ENCODE measurements at regions not wholly inside any gene's neighbourhood (a gene's known extent, or its start where the extent isn't known, plus 50 kb on each side); places are given as distances from the start of the nearest gene placed in this dataset.

- H3K4me1 Mint-ChIP-seq: peaks cover 13% of the 10 kb centered on the region
- Histone ChIP-seq H3K4me1 (peaks cover 5% of the 10 kb centered on the region), H3F3A (ENCODE audit: low read depth) (no peaks in the 10 kb centered on the region), H3K9me3 (ENCODE audit: low read depth) (no peaks in the 10 kb centered on the region), H4K20me1 (ENCODE audit: low read depth) (no peaks in the 10 kb centered on the region), H3K27ac (no peak overlapping the region), H3K27me3 (no peaks in the 10 kb centered on the region), H3K79me2 (ENCODE audit: low read depth) (no peaks in the 10 kb centered on the region), H3K36me3 (no peaks in the 10 kb centered on the region), H3K4me3 (no peak overlapping the region), H3K4me2 (no peak overlapping the region), H3K9ac (no peak overlapping the region), H2AFZ (replicated peaks) (peak overlapping the region; percentile 21)
- peak overlapping the region; percentile 42 for H3K27ac Mint-ChIP-seq
- H3K9me3 Mint-ChIP-seq: peaks cover 3% of the 10 kb centered on the region
- H3K27me3 Mint-ChIP-seq (ENCODE audit: insufficient read depth, low read depth): no peaks in the 10 kb centered on the region
- no peak for TF ChIP-seq CTCF (IDR thresholded peaks at IDR 0.05)
- H3K36me3 Mint-ChIP-seq: no peaks in the 10 kb centered on the region
- H3K4me3 Mint-ChIP-seq: no peak overlapping the region
- peak; percentile 10 for DNase-seq (ENCODE audit: low spot score)
Observed at GRCh38 chr22:33971561-33971961, 51.3 kb upstream of the LARGE1 start.

GRCh38 chr22:33975841-33976240 lies 55.6 kb upstream of the LARGE1 start:
- Histone ChIP-seq H3K4me3 (no peak overlapping the region), H3K27me3 (no peaks in the 10 kb centered on the region), H3K4me1 (peaks cover 5% of the 10 kb centered on the region), H3K36me3 (no peaks in the 10 kb centered on the region), H3F3A (ENCODE audit: low read depth) (no peaks in the 10 kb centered on the region), H3K27ac (no peak overlapping the region), H4K20me1 (ENCODE audit: low read depth) (no peaks in the 10 kb centered on the region), H2AFZ (replicated peaks) (no peak overlapping the region), H3K79me2 (ENCODE audit: low read depth) (no peaks in the 10 kb centered on the region), H3K9ac (no peak overlapping the region), H3K9me3 (ENCODE audit: low read depth) (no peaks in the 10 kb centered on the region), H3K4me2 (no peak overlapping the region)
- Mint-ChIP-seq H3K4me3 (no peak overlapping the region), H3K27me3 (ENCODE audit: insufficient read depth, low read depth) (no peaks in the 10 kb centered on the region), H3K27ac (no peak overlapping the region), H3K36me3 (no peaks in the 10 kb centered on the region), H3K4me1 (peaks cover 10% of the 10 kb centered on the region), H3K9me3 (peaks cover 3% of the 10 kb centered on the region)
- TF ChIP-seq EZH2 (IDR thresholded peaks at IDR 0.05) (no peak), EZH2phosphoT487 (IDR thresholded peaks at IDR 0.05) (no peak), CTCF (IDR thresholded peaks at IDR 0.05) (no peak)
- no peak for DNase-seq (ENCODE audit: low spot score)

GRCh38 chr22:33983558-33983957 lies 63.3 kb upstream of the LARGE1 start:
- Histone ChIP-seq H3K79me2 (ENCODE audit: low read depth) (no peaks in the 10 kb centered on the region), H3K9me3 (ENCODE audit: low read depth) (no peaks in the 10 kb centered on the region), H3F3A (ENCODE audit: low read depth) (no peaks in the 10 kb centered on the region), H3K4me3 (no peak overlapping the region), H3K9ac (no peak overlapping the region), H3K4me1 (peaks cover 13% of the 10 kb centered on the region), H3K4me2 (no peak overlapping the region), H3K27me3 (no peaks in the 10 kb centered on the region), H3K36me3 (no peaks in the 10 kb centered on the region), H4K20me1 (ENCODE audit: low read depth) (no peaks in the 10 kb centered on the region), H3K27ac (no peak overlapping the region), H2AFZ (replicated peaks) (no peak overlapping the region)
- Mint-ChIP-seq H3K27me3 (ENCODE audit: insufficient read depth, low read depth) (peaks cover 5% of the 10 kb centered on the region), H3K36me3 (no peaks in the 10 kb centered on the region), H3K27ac (no peak overlapping the region), H3K9me3 (no peaks in the 10 kb centered on the region), H3K4me3 (no peak overlapping the region), H3K4me1 (peaks cover 12% of the 10 kb centered on the region)
- TF ChIP-seq EZH2phosphoT487 (IDR thresholded peaks at IDR 0.05) (no peak), CTCF (IDR thresholded peaks at IDR 0.05) (no peak), EZH2 (IDR thresholded peaks at IDR 0.05) (no peak)
- no peak for DNase-seq (ENCODE audit: low spot score)

GRCh38 chr22:33984211-33984610 lies 63.9 kb upstream of the LARGE1 start:
- H2AFZ ChIP-seq (replicated peaks): peak overlapping the region; percentile 42
- Mint-ChIP-seq H3K27me3 (ENCODE audit: insufficient read depth, low read depth) (peaks cover 5% of the 10 kb centered on the region), H3K4me3 (no peak overlapping the region), H3K4me1 (peaks cover 12% of the 10 kb centered on the region), H3K36me3 (no peaks in the 10 kb centered on the region), H3K27ac (peak overlapping the region; percentile 63), H3K9me3 (no peaks in the 10 kb centered on the region)
- no peaks in the 10 kb centered on the region for H3K79me2 ChIP-seq (ENCODE audit: low read depth)
- no peaks in the 10 kb centered on the region for H3K36me3 ChIP-seq
- H3K9ac ChIP-seq: no peak overlapping the region
- no peaks in the 10 kb centered on the region for H3K9me3 ChIP-seq (ENCODE audit: low read depth)
- peaks cover 13% of the 10 kb centered on the region for H3K4me1 ChIP-seq
- TF ChIP-seq EZH2 (IDR thresholded peaks at IDR 0.05): no peak
- TF ChIP-seq CTCF (IDR thresholded peaks at IDR 0.05): no peak
- no peak for TF ChIP-seq EZH2phosphoT487 (IDR thresholded peaks at IDR 0.05)
- no peaks in the 10 kb centered on the region for H4K20me1 ChIP-seq (ENCODE audit: low read depth)
- no peak overlapping the region for H3K27ac ChIP-seq
- H3F3A ChIP-seq (ENCODE audit: low read depth): no peaks in the 10 kb centered on the region
- no peak overlapping the region for H3K4me2 ChIP-seq
- DNase-seq (ENCODE audit: low spot score): no peak
- H3K27me3 ChIP-seq: no peaks in the 10 kb centered on the region
- H3K4me3 ChIP-seq: no peak overlapping the region
